PFSK-1 (cell line): ENCODE measurements at regions not wholly inside any gene's neighbourhood (a gene's known extent, or its start where the extent isn't known, plus 50 kb on each side); places are given as distances from the start of the nearest gene placed in this dataset.

ENCODE experiments used
- FOXP2 ChIP-seq: optimal IDR thresholded peaks from 2 replicates; pipeline ENCODE3; 2011; ENCODE audit warnings: borderline replicate concordance, control low read depth, inconsistent platforms; ENCODE audit not compliant: insufficient read depth; ENCODE audit errors: extremely low read length, extremely low read depth
- POLR2AphosphoS5 ChIP-seq: IDR thresholded peaks from 2 replicates; pipeline ENCODE4 v1.6.1; 2012; ENCODE audit warnings: low read depth, mild to moderate bottlenecking, control low read depth, low read length, moderate library complexity
- REST ChIP-seq, 2 experiments: IDR thresholded peaks; 2 replicates each; pipeline versions ENCODE4 v1.6.1 to v1.8.0; 2011 to 2012; ENCODE audit warnings: low read depth in 2 of 2, low read length in 2 of 2, control low read depth in 1 of 2, inconsistent platforms in 1 of 2, mild to moderate bottlenecking in 1 of 2, moderate library complexity in 1 of 2; ENCODE audit not compliant: insufficient read depth in 1 of 2
- SIN3A ChIP-seq: IDR thresholded peaks from 2 replicates; pipeline ENCODE4 v1.6.1; 2012; ENCODE audit warnings: mild to moderate bottlenecking, low read length, moderate library complexity, borderline replicate concordance; ENCODE audit not compliant: insufficient read depth
- TAF1 ChIP-seq: IDR thresholded peaks from 2 replicates; pipeline ENCODE4 v1.6.1; 2012; ENCODE audit warnings: low read length, control low read depth, borderline replicate concordance; ENCODE audit not compliant: insufficient read depth

GRCh38 chr12:115606040-115606439 lies 671.5 kb downstream of the MED13L start:
- no peak for TF ChIP-seq REST (IDR thresholded peaks at IDR 0.05; ENCODE audit: insufficient read depth in 1 of 2, low read depth in 2 of 2, low read length in 2 of 2)
- no peak for TF ChIP-seq TAF1
- no peak for TF ChIP-seq SIN3A
- no peak for TF ChIP-seq FOXP2
- no peak for TF ChIP-seq POLR2AphosphoS5

- TF ChIP-seq TAF1 (no peak), SIN3A (no peak), REST (IDR thresholded peaks at IDR 0.05; ENCODE audit: insufficient read depth in 1 of 2, low read depth in 2 of 2, low read length in 2 of 2) (no peak), POLR2AphosphoS5 (no peak)
These were observed 678.4 kb downstream of the MED13L start for GRCh38 chr12:115598871-115599811.

GRCh38 chr12:115597157-115597712 lies 680.3 kb downstream of the MED13L start:
- TF ChIP-seq TAF1: no peak
- no peak for TF ChIP-seq REST (IDR thresholded peaks at IDR 0.05; ENCODE audit: insufficient read depth in 1 of 2, low read depth in 2 of 2, low read length in 2 of 2)
- TF ChIP-seq SIN3A: no peak
- TF ChIP-seq FOXP2: no peak
- TF ChIP-seq POLR2AphosphoS5: no peak

- no peak for TF ChIP-seq SIN3A
These were observed 689.4 kb downstream of the MED13L start for GRCh38 chr12:115588131-115588530.

GRCh38 chr12:115584156-115584555 lies 693.3 kb downstream of the MED13L start:
- TF ChIP-seq TAF1 (no peak), SIN3A (no peak), POLR2AphosphoS5 (no peak), REST (IDR thresholded peaks at IDR 0.05; ENCODE audit: insufficient read depth in 1 of 2, low read depth in 2 of 2, low read length in 2 of 2) (no peak), FOXP2 (no peak)
